Activated CD4-positive, alpha-beta memory T cell treated with anti-CD3 and anti-CD28 coated beads, Interleukin-2, amount 10 ng/mL, durations not matched to agents 7 days and 5 days (primary cell): ENCODE measurements at regions not wholly inside any gene's neighbourhood (a gene's known extent, or its start where the extent isn't known, plus 50 kb on each side); places are given as distances from the start of the nearest gene placed in this dataset.

Experiments
- CTCF ChIA-PET: fragments of 350-600 bp; sonication (Branson Sonifier 250); formaldehyde crosslinking; loops from one replicate; lab custom pipeline; 2021; ENCODE audit warnings: antibody characterized with exemption, inconsistent platforms; lab: Charles Lee
- POLR2A ChIA-PET: fragments of 350-600 bp; sonication (Branson Sonifier 250); formaldehyde crosslinking; loops from one replicate; lab custom pipeline; 2021; ENCODE audit warnings: antibody characterized with exemption; lab: Charles Lee
- DNase-seq: peaks from one replicate; pipeline ENCODE4 v3.0.0-alpha.2; 2020
- H3K27ac Mint-ChIP-seq: one replicate; pipeline ENCODE4 v1.8.0; 2021; ENCODE audit warnings: mild to moderate bottlenecking, mixed read lengths
- H3K27me3 Mint-ChIP-seq: one replicate; pipeline ENCODE4 v1.8.0; 2021; ENCODE audit warnings: mixed read lengths
- H3K36me3 Mint-ChIP-seq: one replicate; pipeline ENCODE4 v1.8.0; 2021; ENCODE audit warnings: low read depth, mixed read lengths
- H3K4me1 Mint-ChIP-seq: one replicate; pipeline ENCODE4 v1.8.0; 2021; ENCODE audit warnings: mixed read lengths
- H3K4me3 Mint-ChIP-seq: one replicate; pipeline ENCODE4 v1.8.0; 2021; ENCODE audit warnings: mild to moderate bottlenecking, mixed read lengths
- H3K9me3 Mint-ChIP-seq: one replicate; pipeline ENCODE4 v1.8.0; 2021; ENCODE audit warnings: mixed read lengths

- H3K9me3 Mint-ChIP-seq = peaks cover 4% of the 10 kb centered on the region
- H3K4me1 Mint-ChIP-seq = no peaks in the 10 kb centered on the region
- ChIA-PET CTCF (no interaction called here), POLR2A (no interaction called here)
- no peaks in the 10 kb centered on the region for H3K36me3 Mint-ChIP-seq
- DNase-seq = no peak
- no peak overlapping the region for H3K4me3 Mint-ChIP-seq
- H3K27ac Mint-ChIP-seq = no peak overlapping the region
- H3K27me3 Mint-ChIP-seq = no peaks in the 10 kb centered on the region
These were observed 167.8 kb downstream of the PAX1 start for GRCh38 chr20:21873291-21873690.

- peaks cover 3% of the 10 kb centered on the region for H3K9me3 Mint-ChIP-seq
- no peak overlapping the region for H3K4me3 Mint-ChIP-seq
- DNase-seq = no peak
- H3K36me3 Mint-ChIP-seq = no peaks in the 10 kb centered on the region
- ChIA-PET CTCF (no interaction called here), POLR2A (no interaction called here)
- H3K27me3 Mint-ChIP-seq = no peaks in the 10 kb centered on the region
- no peaks in the 10 kb centered on the region for H3K4me1 Mint-ChIP-seq
- no peak overlapping the region for H3K27ac Mint-ChIP-seq
These were observed 162.3 kb downstream of the PAX1 start for GRCh38 chr20:21867811-21868210.

GRCh38 chr20:21867353-21867752 is 161.9 kb downstream of the PAX1 start:
- H3K27me3 Mint-ChIP-seq = no peaks in the 10 kb centered on the region
- no peak overlapping the region for H3K4me3 Mint-ChIP-seq
- H3K36me3 Mint-ChIP-seq = no peaks in the 10 kb centered on the region
- H3K9me3 Mint-ChIP-seq = peaks cover 6% of the 10 kb centered on the region
- no peak for DNase-seq
- no peak overlapping the region for H3K27ac Mint-ChIP-seq
- no peaks in the 10 kb centered on the region for H3K4me1 Mint-ChIP-seq
- ChIA-PET POLR2A (no interaction called here), CTCF (no interaction called here)

GRCh38 chr20:21862956-21863355 is 157.5 kb downstream of the PAX1 start:
- no peak for DNase-seq
- no peaks in the 10 kb centered on the region for H3K27me3 Mint-ChIP-seq
- ChIA-PET CTCF (no interaction called here), POLR2A (no interaction called here)
- H3K36me3 Mint-ChIP-seq = no peaks in the 10 kb centered on the region
- H3K4me3 Mint-ChIP-seq = no peak overlapping the region
- H3K4me1 Mint-ChIP-seq = no peaks in the 10 kb centered on the region
- peaks cover 11% of the 10 kb centered on the region for H3K9me3 Mint-ChIP-seq
- H3K27ac Mint-ChIP-seq = no peak overlapping the region

GRCh38 chr20:21862259-21862946 is 156.9 kb downstream of the PAX1 start:
- H3K36me3 Mint-ChIP-seq = no peaks in the 10 kb centered on the region
- ChIA-PET POLR2A (no interaction called here), CTCF (no interaction called here)
- H3K4me3 Mint-ChIP-seq = no peak overlapping the region
- no peaks in the 10 kb centered on the region for H3K27me3 Mint-ChIP-seq
- DNase-seq = no peak
- no peak overlapping the region for H3K27ac Mint-ChIP-seq
- peaks cover 11% of the 10 kb centered on the region for H3K9me3 Mint-ChIP-seq
- H3K4me1 Mint-ChIP-seq = no peaks in the 10 kb centered on the region

- CTCF ChIA-PET = no interaction called here
- POLR2A ChIA-PET = no interaction called here
- H3K27ac Mint-ChIP-seq = no peak overlapping the region
These were observed 135.5 kb downstream of the PAX1 start for GRCh38 chr20:21840991-21841390.

GRCh38 chr20:21839982-21840381 is 134.5 kb downstream of the PAX1 start:
- H3K4me1 Mint-ChIP-seq = no peaks in the 10 kb centered on the region
- no peaks in the 10 kb centered on the region for H3K36me3 Mint-ChIP-seq
- no peak overlapping the region for H3K4me3 Mint-ChIP-seq
- CTCF ChIA-PET = no interaction called here
- DNase-seq = no peak
- no peaks in the 10 kb centered on the region for H3K9me3 Mint-ChIP-seq
- H3K27ac Mint-ChIP-seq = no peak overlapping the region
- POLR2A ChIA-PET = no interaction called here
- no peaks in the 10 kb centered on the region for H3K27me3 Mint-ChIP-seq

More at GRCh38 chr20:21840991-21841390, 135.5 kb downstream of the PAX1 start:
- H3K27me3 Mint-ChIP-seq = no peaks in the 10 kb centered on the region
- no peaks in the 10 kb centered on the region for H3K9me3 Mint-ChIP-seq
- no peaks in the 10 kb centered on the region for H3K4me1 Mint-ChIP-seq
- DNase-seq = no peak
- H3K4me3 Mint-ChIP-seq = no peak overlapping the region
- H3K36me3 Mint-ChIP-seq = no peaks in the 10 kb centered on the region

GRCh38 chr20:21836346-21836745 is 130.9 kb downstream of the PAX1 start:
- H3K27ac Mint-ChIP-seq = no peak overlapping the region
- H3K36me3 Mint-ChIP-seq = no peaks in the 10 kb centered on the region
- H3K9me3 Mint-ChIP-seq = peaks cover 7% of the 10 kb centered on the region
- H3K27me3 Mint-ChIP-seq = no peaks in the 10 kb centered on the region
- no peak overlapping the region for H3K4me3 Mint-ChIP-seq
- no peak for DNase-seq
- POLR2A ChIA-PET = no interaction called here
- H3K4me1 Mint-ChIP-seq = no peaks in the 10 kb centered on the region
- CTCF ChIA-PET = no interaction called here

- Mint-ChIP-seq H3K27me3 (no peaks in the 10 kb centered on the region), H3K4me1 (no peaks in the 10 kb centered on the region), H3K9me3 (peaks cover 7% of the 10 kb centered on the region), H3K4me3 (no peak overlapping the region), H3K27ac (no peak overlapping the region), H3K36me3 (no peaks in the 10 kb centered on the region)
- DNase-seq = no peak
- CTCF ChIA-PET = no interaction called here
- POLR2A ChIA-PET = no interaction called here
These were observed 129.6 kb downstream of the PAX1 start for GRCh38 chr20:21835042-21835441.

- ChIA-PET POLR2A (no interaction called here), CTCF (no interaction called here)
- Mint-ChIP-seq H3K27ac (no peak overlapping the region), H3K4me1 (no peaks in the 10 kb centered on the region), H3K4me3 (no peak overlapping the region), H3K9me3 (peaks cover 7% of the 10 kb centered on the region), H3K36me3 (no peaks in the 10 kb centered on the region), H3K27me3 (no peaks in the 10 kb centered on the region)
- no peak for DNase-seq
These were observed 127.2 kb downstream of the PAX1 start for GRCh38 chr20:21832442-21833385.

- no peak for DNase-seq
- ChIA-PET POLR2A (no interaction called here), CTCF (no interaction called here)
- Mint-ChIP-seq H3K27me3 (no peaks in the 10 kb centered on the region), H3K27ac (no peak overlapping the region), H3K36me3 (no peaks in the 10 kb centered on the region), H3K9me3 (no peaks in the 10 kb centered on the region), H3K4me1 (no peaks in the 10 kb centered on the region), H3K4me3 (no peak overlapping the region)
These were observed 121.5 kb downstream of the PAX1 start for GRCh38 chr20:21826976-21827375.

GRCh38 chr20:21821358-21821757 is 115.9 kb downstream of the PAX1 start:
- Mint-ChIP-seq H3K4me3 (no peak overlapping the region), H3K9me3 (no peaks in the 10 kb centered on the region), H3K36me3 (no peaks in the 10 kb centered on the region), H3K27ac (no peak overlapping the region), H3K27me3 (no peaks in the 10 kb centered on the region), H3K4me1 (no peaks in the 10 kb centered on the region)
- ChIA-PET POLR2A (no interaction called here), CTCF (interaction anchor here (2.1 kb wide), 1 partner anchor 12 kb away, joined by 7 read pairs; no protein-coding TSS in a partner anchor)
- DNase-seq = no peak

- CTCF ChIA-PET = interaction anchor here (2.1 kb wide), 1 partner anchor 12 kb away, joined by 7 read pairs; no protein-coding TSS in a partner anchor
- H3K4me1 Mint-ChIP-seq = no peaks in the 10 kb centered on the region
- no peak for DNase-seq
- H3K9me3 Mint-ChIP-seq = no peaks in the 10 kb centered on the region
- POLR2A ChIA-PET = no interaction called here
- H3K27ac Mint-ChIP-seq = no peak overlapping the region
- H3K27me3 Mint-ChIP-seq = no peaks in the 10 kb centered on the region
- no peak overlapping the region for H3K4me3 Mint-ChIP-seq
- H3K36me3 Mint-ChIP-seq = no peaks in the 10 kb centered on the region
These were observed 115.2 kb downstream of the PAX1 start for GRCh38 chr20:21820688-21821087.
